Breast epithelium (tissue), 3 donors: ENCODE measurements at regions not wholly inside any gene's neighbourhood (a gene's known extent, or its start where the extent isn't known, plus 50 kb on each side); places are given as distances from the start of the nearest gene placed in this dataset.

Experiments
- CTCF ChIP-seq, 3 donors: fragments of 450-650 bp; IDR thresholded peaks; one replicate each; pipeline ENCODE4 v1.5.1; 2016 to 2017; ENCODE audit warnings: antibody characterized with exemption in 3 of 3, mild to moderate bottlenecking in 3 of 3, moderate library complexity in 3 of 3
- POLR2A ChIP-seq: fragments of 450-650 bp; IDR thresholded peaks from one replicate; pipeline ENCODE4 v1.6.1; 2016; ENCODE audit warnings: antibody characterized with exemption, mild to moderate bottlenecking, moderate library complexity
- POLR2AphosphoS5 ChIP-seq, 3 donors: sonication (generic); formaldehyde crosslinking; IDR thresholded peaks; one replicate each; pipeline ENCODE4 v1.6.1; 2017; ENCODE audit warnings: antibody characterized with exemption in 3 of 3

- TF ChIP-seq CTCF (IDR thresholded peaks at IDR 0.05) = no peak
- TF ChIP-seq POLR2A = no peak
- TF ChIP-seq POLR2AphosphoS5 (IDR thresholded peaks at IDR 0.05) = no peak
Measured at GRCh38 chr4:114251020-114251419, 271.6 kb upstream of the ARSJ start.
